ENCODE measurements at regions not wholly inside any gene's neighbourhood (a gene's known extent, or its start where the extent isn't known, plus 50 kb on each side); places are given as distances from the start of the nearest gene placed in this dataset.

DNA sequence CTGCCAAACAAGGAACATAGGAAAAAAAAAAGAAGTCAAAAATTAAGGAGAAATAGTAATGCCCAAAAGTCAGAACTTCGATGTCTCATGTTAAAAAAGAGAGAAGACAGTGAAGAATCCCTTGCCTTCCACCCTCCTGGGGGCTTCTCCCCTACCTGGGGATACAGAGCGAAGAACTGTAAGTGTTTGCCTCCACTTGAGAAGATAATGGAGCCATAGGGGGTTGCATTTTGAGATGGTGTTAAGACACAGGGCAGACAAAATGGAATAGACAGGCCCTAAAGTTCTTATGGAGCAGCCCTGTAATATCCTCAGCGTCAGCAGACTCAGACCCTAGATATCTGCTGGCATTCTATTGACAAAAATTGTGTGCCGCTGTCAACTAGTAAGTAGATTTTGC is 222.2 kb upstream of the MAP3K7 start:
- ChIA-PET CTCF (no interaction called here), RAD21 (ENCODE audit: unreplicated experiment) (no interaction called here), POLR2A (no interaction called here), SMC1A (ENCODE audit: uncharacterized antibody, unreplicated experiment) (no interaction called here)
- Histone ChIP-seq H3K9me3 (replicated peaks; ENCODE audit: control insufficient read depth, insufficient read depth, low read length) (no peaks in the 10 kb centered on the region), H3K27me3 (replicated peaks in 1 of 2; ENCODE audit: control insufficient read depth in 2 of 2, insufficient read depth in 2 of 2, low read length in 1 of 2) (no peaks in the 10 kb centered on the region), H3K4me3 (no peak overlapping the region), H3K36me3 (ENCODE audit: control insufficient read depth in 2 of 2, insufficient read depth in 2 of 2, low read length in 1 of 2) (no peaks in the 10 kb centered on the region), H3K4me2 (ENCODE audit: control insufficient read depth, insufficient read depth) (no peak overlapping the region), H3K79me2 (ENCODE audit: control insufficient read depth, insufficient read depth, low read length) (no peaks in the 10 kb centered on the region), H3K4me1 (ENCODE audit: control insufficient read depth, insufficient read depth, low read length) (no peaks in the 10 kb centered on the region), H3K9ac (ENCODE audit: control insufficient read depth, insufficient read depth, low read length) (no peak overlapping the region), H4K20me1 (ENCODE audit: control insufficient read depth, insufficient read depth) (no peaks in the 10 kb centered on the region), H2AFZ (ENCODE audit: control insufficient read depth, low read depth, low read length) (no peak overlapping the region), H3K27ac (ENCODE audit: control insufficient read depth, insufficient read depth) (no peak overlapping the region)
- WGBS (ENCODE audit: insufficient coverage, insufficient replicate concordance, low lambda C conversion rate, missing lambda C conversion rate) = 13% methylated on average over 4 of the region's 4 CpGs
- intact Hi-C loops (cut with micrococcal nuclease; ENCODE audit: unreplicated experiment) = no loop called here
- TF ChIP-seq SIX5 (IDR thresholded peaks at IDR 0.05; ENCODE audit: low read depth, low read length, severe bottlenecking) (no peak), BRCA1 (IDR thresholded peaks at IDR 0.05; ENCODE audit: low read depth, low read length) (no peak), KLF5 (IDR thresholded peaks at IDR 0.05; ENCODE audit: partially characterized antibody) (no peak), YY1 (IDR thresholded peaks at IDR 0.05; ENCODE audit: low read depth, low read length) (no peak), JUND (IDR thresholded peaks at IDR 0.05; ENCODE audit: low read depth, low read length) (no peak), IKZF1 (conservative IDR thresholded peaks at IDR 0.05) (no peak), GABPA (IDR thresholded peaks at IDR 0.05; ENCODE audit: low read depth) (no peak), MTA2 (IDR thresholded peaks at IDR 0.05; ENCODE audit: low read depth) (no peak), BHLHE40 (IDR thresholded peaks at IDR 0.05; ENCODE audit: borderline replicate concordance in 1 of 2, low read depth in 2 of 2, low read length in 1 of 2) (no peak), TBL1XR1 (IDR thresholded peaks at IDR 0.05; ENCODE audit: low read depth, low read length) (no peak)
- TF ChIP-seq, protein P1, sequence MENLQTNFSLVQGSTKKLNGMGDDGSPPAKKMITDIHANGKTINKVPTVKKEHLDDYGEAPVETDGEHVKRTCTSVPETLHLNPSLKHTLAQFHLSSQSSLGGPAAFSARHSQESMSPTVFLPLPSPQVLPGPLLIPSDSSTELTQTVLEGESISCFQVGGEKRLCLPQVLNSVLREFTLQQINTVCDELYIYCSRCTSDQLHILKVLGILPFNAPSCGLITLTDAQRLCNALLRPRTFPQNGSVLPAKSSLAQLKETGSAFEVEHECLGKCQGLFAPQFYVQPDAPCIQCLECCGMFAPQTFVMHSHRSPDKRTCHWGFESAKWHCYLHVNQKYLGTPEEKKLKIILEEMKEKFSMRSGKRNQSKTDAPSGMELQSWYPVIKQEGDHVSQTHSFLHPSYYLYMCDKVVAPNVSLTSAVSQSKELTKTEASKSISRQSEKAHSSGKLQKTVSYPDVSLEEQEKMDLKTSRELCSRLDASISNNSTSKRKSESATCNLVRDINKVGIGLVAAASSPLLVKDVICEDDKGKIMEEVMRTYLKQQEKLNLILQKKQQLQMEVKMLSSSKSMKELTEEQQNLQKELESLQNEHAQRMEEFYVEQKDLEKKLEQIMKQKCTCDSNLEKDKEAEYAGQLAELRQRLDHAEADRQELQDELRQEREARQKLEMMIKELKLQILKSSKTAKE (IDR thresholded peaks at IDR 0.05; ENCODE audit: low read depth, poor library complexity, severe bottlenecking) = no peak
- TF ChIP-seq, protein P2, sequence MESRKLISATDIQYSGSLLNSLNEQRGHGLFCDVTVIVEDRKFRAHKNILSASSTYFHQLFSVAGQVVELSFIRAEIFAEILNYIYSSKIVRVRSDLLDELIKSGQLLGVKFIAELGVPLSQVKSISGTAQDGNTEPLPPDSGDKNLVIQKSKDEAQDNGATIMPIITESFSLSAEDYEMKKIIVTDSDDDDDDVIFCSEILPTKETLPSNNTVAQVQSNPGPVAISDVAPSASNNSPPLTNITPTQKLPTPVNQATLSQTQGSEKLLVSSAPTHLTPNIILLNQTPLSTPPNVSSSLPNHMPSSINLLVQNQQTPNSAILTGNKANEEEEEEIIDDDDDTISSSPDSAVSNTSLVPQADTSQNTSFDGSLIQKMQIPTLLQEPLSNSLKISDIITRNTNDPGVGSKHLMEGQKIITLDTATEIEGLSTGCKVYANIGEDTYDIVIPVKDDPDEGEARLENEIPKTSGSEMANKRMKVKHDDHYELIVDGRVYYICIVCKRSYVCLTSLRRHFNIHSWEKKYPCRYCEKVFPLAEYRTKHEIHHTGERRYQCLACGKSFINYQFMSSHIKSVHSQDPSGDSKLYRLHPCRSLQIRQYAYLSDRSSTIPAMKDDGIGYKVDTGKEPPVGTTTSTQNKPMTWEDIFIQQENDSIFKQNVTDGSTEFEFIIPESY (IDR thresholded peaks at IDR 0.05) = no peak
- TF ChIP-seq, protein P3, sequence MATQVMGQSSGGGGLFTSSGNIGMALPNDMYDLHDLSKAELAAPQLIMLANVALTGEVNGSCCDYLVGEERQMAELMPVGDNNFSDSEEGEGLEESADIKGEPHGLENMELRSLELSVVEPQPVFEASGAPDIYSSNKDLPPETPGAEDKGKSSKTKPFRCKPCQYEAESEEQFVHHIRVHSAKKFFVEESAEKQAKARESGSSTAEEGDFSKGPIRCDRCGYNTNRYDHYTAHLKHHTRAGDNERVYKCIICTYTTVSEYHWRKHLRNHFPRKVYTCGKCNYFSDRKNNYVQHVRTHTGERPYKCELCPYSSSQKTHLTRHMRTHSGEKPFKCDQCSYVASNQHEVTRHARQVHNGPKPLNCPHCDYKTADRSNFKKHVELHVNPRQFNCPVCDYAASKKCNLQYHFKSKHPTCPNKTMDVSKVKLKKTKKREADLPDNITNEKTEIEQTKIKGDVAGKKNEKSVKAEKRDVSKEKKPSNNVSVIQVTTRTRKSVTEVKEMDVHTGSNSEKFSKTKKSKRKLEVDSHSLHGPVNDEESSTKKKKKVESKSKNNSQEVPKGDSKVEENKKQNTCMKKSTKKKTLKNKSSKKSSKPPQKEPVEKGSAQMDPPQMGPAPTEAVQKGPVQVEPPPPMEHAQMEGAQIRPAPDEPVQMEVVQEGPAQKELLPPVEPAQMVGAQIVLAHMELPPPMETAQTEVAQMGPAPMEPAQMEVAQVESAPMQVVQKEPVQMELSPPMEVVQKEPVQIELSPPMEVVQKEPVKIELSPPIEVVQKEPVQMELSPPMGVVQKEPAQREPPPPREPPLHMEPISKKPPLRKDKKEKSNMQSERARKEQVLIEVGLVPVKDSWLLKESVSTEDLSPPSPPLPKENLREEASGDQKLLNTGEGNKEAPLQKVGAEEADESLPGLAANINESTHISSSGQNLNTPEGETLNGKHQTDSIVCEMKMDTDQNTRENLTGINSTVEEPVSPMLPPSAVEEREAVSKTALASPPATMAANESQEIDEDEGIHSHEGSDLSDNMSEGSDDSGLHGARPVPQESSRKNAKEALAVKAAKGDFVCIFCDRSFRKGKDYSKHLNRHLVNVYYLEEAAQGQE (IDR thresholded peaks at IDR 0.05; ENCODE audit: low read depth, low read length) = no peak
- in situ Hi-C loops (cut with MboI) = no loop called here
- DNase-seq (ENCODE audit: low read depth, low spot score) (no peak), ATAC-seq (no peak), FAIRE-seq (no peak)
- no TSS peak for BruUV-seq (replicated peaks)

Data from GM12878 (cell line).